Spleen (tissue), 7 donors: ENCODE measurements at regions not wholly inside any gene's neighbourhood (a gene's known extent, or its start where the extent isn't known, plus 50 kb on each side); places are given as distances from the start of the nearest gene placed in this dataset.

Experiments used
- CTCF ChIP-seq, 11 experiments: fragments of 200-600 bp in 7 of 11; fragments of 450-650 bp in 4 of 11; sonication (generic) in 4 of 11; IDR thresholded peaks in 8 of 11; conservative IDR thresholded peaks in 3 of 11; 1 replicate in 7 of 11; 2 replicates in 4 of 11; pipeline versions ENCODE4 v1.4.0 to v1.8.0; 2016 to 2021; ENCODE audit warnings: antibody characterized with exemption in 11 of 11, inconsistent platforms in 4 of 11, mild to moderate bottlenecking in 1 of 11
- POLR2A ChIP-seq, 3 donors: fragments of 450-650 bp; IDR thresholded peaks; one replicate each; pipeline ENCODE4 v1.5.1; 2017; ENCODE audit warnings: antibody characterized with exemption in 3 of 3, mild to moderate bottlenecking in 1 of 3
- donor health status: DM: no; HTN: no; CAD: no; lungs with moderate emphysema.
- donor health status: DM: no; HTN: no; CAD: no.
- donor health status: DM: no; HTN: no; CAD: no.

DNA sequence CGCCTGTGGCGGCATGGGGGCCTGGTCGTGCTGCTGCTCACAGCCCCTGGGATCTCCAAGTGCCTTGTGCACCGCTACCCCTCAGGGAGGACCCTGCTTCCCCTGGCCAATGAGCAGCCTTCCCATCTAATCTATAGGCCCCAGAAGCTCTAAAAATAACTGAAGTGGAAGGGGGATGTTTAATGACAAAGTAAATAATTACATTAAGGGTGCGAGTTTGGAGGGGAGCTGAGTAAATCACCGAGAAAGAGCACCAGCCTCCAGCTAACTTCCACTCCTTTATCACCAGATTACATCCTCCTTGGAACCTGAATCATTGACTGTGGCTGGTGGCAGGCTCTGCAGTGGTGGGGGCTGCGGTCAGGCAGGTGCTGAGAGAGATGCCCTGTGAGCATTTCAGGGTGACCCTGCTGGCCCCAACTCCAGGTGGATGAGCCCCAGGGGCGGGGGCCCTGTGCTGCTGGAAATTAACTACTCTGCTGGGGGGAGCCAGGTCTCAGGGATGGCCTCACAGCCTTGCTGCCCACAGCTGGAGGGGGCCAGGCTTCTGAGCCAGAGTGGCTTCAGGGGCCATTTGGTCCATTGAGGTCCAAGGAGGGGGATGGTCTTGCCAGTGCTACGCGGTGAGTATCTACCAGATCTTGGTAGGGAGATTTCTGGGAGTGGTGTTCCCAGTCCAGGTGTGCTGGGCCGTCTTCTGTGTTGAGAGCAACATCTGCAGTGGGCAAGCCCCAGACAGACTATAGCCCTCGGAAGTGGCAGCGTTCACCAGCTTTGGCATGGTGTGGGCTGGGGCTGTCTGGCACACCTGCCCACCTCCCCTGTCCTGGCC is 74.2 kb downstream of the GLI2 start:
- TF ChIP-seq CTCF (IDR thresholded peaks at IDR 0.05 in 8 of 11, conservative IDR thresholded peaks at IDR 0.05 in 3 of 11), result no peak
- TF ChIP-seq POLR2A (IDR thresholded peaks at IDR 0.05), result no peak
